Muscle layer of colon (tissue), 2 donors: ENCODE measurements at regions not wholly inside any gene's neighbourhood (a gene's known extent, or its start where the extent isn't known, plus 50 kb on each side); places are given as distances from the start of the nearest gene placed in this dataset.

Experiments used
- H3K27ac ChIP-seq: one replicate; pipeline ENCODE4 v1.7.0; 2013; ENCODE audit warnings: low read depth, mild to moderate bottlenecking, low read length, moderate library complexity
- H3K27me3 ChIP-seq, 2 donors: one replicate each; pipeline ENCODE4 v1.7.0; 2013; ENCODE audit warnings: low read length in 2 of 2, mild to moderate bottlenecking in 2 of 2; ENCODE audit not compliant: insufficient read depth in 2 of 2, control insufficient read depth in 1 of 2
- H3K36me3 ChIP-seq: one replicate; pipeline ENCODE4 v1.7.0; 2013; ENCODE audit warnings: mild to moderate bottlenecking, low read length; ENCODE audit not compliant: insufficient read depth
- H3K4me1 ChIP-seq: one replicate; pipeline ENCODE4 v1.7.0; 2013; ENCODE audit warnings: mild to moderate bottlenecking, low read length; ENCODE audit not compliant: insufficient read depth
- H3K4me3 ChIP-seq, 2 donors: one replicate each; pipeline ENCODE4 v1.7.0; 2013; ENCODE audit warnings: low read length in 2 of 2, low read depth in 1 of 2, mild to moderate bottlenecking in 1 of 2, moderate library complexity in 1 of 2
- H3K9ac ChIP-seq: one replicate; pipeline ENCODE4 v1.7.0; 2013; ENCODE audit warnings: low read length
- H3K9me3 ChIP-seq: one replicate; pipeline ENCODE4 v1.7.0; 2013; ENCODE audit warnings: mild to moderate bottlenecking, low read length
- donor health status: abdominal sarcoma.
- donor health status: Adenocarcinoma of cecum.

DNA sequence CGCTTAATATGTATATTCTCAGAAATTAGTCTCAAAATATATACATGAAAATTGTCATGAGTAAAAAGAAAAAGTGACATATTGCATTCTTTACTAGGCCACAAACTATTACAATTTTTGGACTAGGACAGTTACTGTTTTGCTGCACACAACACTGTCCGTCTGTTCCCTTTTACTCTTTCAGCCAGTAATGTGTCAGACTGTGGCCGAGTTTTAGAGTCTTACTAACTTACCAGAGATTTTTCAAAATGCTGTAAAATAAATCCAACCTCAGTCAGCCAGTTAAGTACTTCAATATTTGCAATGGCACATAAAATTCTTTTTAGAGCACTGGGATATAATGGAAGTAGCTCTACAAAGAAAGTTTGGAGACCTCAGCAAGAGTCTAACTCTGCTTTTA is 380.3 kb upstream of the IL12A start:
- no peaks in the 10 kb centered on the region for H3K4me1 ChIP-seq
- no peak overlapping the region for H3K27ac ChIP-seq
- no peaks in the 10 kb centered on the region for H3K36me3 ChIP-seq
- H3K4me3 ChIP-seq: no peak overlapping the region
- no peak overlapping the region for H3K9ac ChIP-seq
- no peaks in the 10 kb centered on the region for H3K27me3 ChIP-seq
- H3K9me3 ChIP-seq: no peaks in the 10 kb centered on the region

DNA sequence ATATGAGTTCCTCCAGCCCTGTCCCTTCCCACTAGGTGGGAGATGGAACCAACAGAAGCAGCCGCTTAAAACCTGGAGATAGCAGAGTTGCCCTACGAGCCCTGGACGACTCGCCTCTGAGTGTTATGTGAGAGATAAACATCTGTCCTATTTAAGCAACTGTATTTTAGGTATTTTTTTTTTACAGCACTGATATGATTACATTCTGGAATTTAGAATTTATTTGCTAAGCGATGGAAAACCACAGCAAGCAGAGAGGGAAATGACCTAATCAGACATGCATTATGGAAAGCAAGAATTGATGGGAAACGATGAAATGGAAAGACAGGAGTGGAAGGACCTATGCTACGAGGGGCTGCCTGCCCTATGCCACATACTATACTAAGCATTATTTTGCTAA is 379.0 kb upstream of the IL12A start:
- H3K27ac ChIP-seq: no peak overlapping the region
- no peak overlapping the region for H3K4me3 ChIP-seq
- no peaks in the 10 kb centered on the region for H3K9me3 ChIP-seq
- H3K27me3 ChIP-seq: no peaks in the 10 kb centered on the region
- no peak overlapping the region for H3K9ac ChIP-seq
- no peaks in the 10 kb centered on the region for H3K4me1 ChIP-seq
- no peaks in the 10 kb centered on the region for H3K36me3 ChIP-seq

DNA sequence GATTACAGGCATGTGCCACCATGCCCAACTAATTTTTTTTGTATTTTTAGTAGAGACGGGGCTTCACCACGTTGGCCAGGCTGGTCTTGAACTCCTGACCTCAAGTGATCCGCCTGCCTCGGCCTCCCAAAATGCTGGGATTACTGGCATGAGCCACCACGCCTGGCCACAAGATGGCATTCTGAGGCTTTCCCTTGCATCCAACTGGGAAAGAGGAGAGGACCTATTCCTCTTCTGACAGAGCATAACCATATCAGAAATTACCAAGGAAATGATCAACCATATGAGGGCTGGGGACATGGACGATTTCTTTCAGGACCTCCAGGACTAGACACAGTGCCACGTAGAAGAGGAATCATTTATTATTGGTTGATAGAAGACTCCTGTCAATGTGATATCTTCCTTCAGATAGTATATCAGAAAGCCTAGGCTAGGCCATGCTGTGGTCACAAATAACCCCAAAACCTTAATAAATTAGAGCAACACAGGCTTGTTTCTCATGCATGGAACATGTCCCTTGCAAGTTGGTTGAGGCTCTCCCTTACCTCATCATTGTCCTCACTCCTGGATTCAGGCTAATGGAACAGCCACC is 372.3 kb upstream of the IL12A start:
- no peak overlapping the region for H3K4me3 ChIP-seq
- H3K27ac ChIP-seq: no peak overlapping the region
- H3K4me1 ChIP-seq: peaks cover 11% of the 10 kb centered on the region
- no peaks in the 10 kb centered on the region for H3K36me3 ChIP-seq
- no peak overlapping the region for H3K9ac ChIP-seq
- no peaks in the 10 kb centered on the region for H3K9me3 ChIP-seq
- no peaks in the 10 kb centered on the region for H3K27me3 ChIP-seq

DNA sequence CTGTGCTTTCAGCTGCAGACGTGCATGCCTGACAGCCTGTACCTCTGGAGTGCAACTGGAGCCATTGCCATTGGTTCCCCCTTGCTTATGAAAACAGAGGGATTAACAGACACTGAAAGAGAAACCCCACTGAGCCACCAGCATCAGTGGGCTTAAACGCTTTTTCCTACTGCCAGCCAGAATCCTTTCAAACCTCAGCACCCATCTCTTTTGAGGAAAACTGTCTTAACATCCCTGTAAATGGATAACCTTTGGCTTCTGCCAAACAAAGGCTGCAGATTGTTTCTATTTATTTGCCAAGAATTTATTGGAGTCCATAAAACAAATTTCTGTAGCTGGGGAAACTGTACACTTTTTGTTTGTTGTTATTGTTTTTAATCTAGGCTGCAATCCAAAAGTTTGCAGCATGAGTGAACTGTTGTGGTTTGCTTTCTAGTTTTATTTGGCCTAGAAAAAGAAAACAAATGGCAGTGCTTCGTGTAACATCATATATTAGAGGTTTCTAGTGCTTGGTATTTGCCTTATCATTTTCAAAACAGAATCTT is 369.2 kb upstream of the IL12A start:
- no peak overlapping the region for H3K27ac ChIP-seq
- H3K4me1 ChIP-seq: peaks cover 17% of the 10 kb centered on the region
- H3K4me3 ChIP-seq: no peak overlapping the region
- H3K9me3 ChIP-seq: no peaks in the 10 kb centered on the region
- H3K9ac ChIP-seq: no peak overlapping the region
- H3K36me3 ChIP-seq: no peaks in the 10 kb centered on the region
- H3K27me3 ChIP-seq: no peaks in the 10 kb centered on the region

DNA sequence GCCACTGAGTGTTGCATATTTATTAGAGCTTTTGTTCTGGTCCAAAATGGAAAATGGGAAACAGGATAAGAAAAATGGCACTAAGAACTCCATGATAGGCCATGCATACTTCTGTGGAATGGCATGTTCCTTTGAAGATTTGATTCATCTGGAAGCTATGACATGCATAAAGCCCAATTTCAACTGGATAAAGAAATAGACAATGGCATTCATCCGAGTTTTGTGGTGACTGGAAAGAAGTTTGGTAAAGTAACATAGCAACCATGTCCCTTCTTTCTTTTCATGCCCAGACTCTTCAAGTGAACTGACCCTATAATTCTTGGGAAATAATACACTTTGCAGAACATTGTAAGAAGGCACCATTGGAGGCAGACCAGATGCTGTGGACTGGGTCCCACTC is 368.4 kb upstream of the IL12A start:
- H3K9ac ChIP-seq: no peak overlapping the region

DNA sequence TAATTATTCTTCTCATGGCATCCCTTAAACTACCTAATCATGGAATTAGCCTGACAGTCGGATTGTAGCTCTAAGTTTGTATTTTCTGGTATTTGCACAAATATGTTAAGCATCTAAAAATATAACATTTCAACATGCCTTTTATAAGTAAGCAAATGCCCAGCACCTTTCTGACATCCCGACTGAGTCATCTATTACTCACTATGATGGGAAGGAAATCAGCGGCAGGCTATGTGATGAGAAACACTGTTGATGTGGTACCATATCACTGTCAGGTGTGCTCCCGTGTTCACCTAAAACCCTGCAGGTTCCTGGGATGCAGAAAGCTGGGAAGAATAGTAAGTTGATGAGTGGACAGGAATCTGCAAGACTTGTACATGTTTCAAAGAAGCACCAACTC is 367.8 kb upstream of the IL12A start:
- H3K36me3 ChIP-seq: no peaks in the 10 kb centered on the region
- H3K9me3 ChIP-seq: no peaks in the 10 kb centered on the region
- H3K4me3 ChIP-seq: no peak overlapping the region
- no peak overlapping the region for H3K27ac ChIP-seq
- H3K4me1 ChIP-seq: peaks cover 17% of the 10 kb centered on the region
- no peak overlapping the region for H3K9ac ChIP-seq
- no peaks in the 10 kb centered on the region for H3K27me3 ChIP-seq

More for the DNA sequence above, 368.4 kb upstream of the IL12A start:
- H3K27me3 ChIP-seq: no peaks in the 10 kb centered on the region
- H3K36me3 ChIP-seq: no peaks in the 10 kb centered on the region
- no peak overlapping the region for H3K4me3 ChIP-seq
- H3K27ac ChIP-seq: no peak overlapping the region
- no peaks in the 10 kb centered on the region for H3K9me3 ChIP-seq
- peaks cover 17% of the 10 kb centered on the region for H3K4me1 ChIP-seq

DNA sequence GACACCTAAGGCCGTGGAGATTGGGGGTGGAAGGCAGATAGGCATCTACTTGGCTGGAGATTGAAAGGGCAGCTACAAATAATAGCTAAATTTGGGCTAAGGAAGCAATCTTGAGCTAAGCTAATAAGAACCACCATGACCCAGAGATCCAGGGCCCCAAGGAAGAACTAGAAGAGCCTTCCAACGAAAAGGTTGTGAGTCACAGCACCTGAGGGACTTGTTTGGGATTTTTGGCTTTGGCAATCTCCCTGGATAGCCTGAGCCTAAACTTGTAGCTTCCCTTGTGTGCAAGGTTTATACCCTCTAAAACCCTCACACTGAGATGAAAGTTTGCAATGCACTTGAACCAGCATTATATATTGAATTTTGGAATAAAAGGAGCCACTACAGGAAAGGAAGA is 364.0 kb upstream of the IL12A start:
- peaks cover 10% of the 10 kb centered on the region for H3K4me1 ChIP-seq
- no peak overlapping the region for H3K9ac ChIP-seq
- H3K27ac ChIP-seq: no peak overlapping the region
- H3K4me3 ChIP-seq: no peak overlapping the region
- H3K9me3 ChIP-seq: no peaks in the 10 kb centered on the region
- no peaks in the 10 kb centered on the region for H3K27me3 ChIP-seq
- no peaks in the 10 kb centered on the region for H3K36me3 ChIP-seq

DNA sequence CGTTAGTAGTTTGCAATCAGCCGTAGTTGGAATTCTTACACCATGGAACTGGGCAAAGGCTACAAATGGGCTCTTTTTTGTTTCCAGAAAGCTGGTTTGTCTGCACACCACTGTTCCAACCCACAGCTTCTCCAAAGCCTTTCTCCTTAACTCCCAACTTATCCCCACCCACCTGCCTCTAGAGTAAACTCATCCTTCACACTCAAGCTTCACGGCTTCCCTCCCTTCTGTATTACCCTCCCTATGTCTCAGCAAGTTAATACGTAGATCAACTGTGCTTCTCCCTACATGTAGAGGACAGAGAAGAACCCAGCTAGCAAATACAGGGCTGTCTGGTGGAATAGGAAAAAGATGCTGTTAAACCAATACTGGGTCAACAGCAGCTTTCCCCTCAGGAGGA is 363.0 kb upstream of the IL12A start:
- Histone ChIP-seq H3K4me3 (no peak overlapping the region), H3K27me3 (no peaks in the 10 kb centered on the region), H3K9me3 (no peaks in the 10 kb centered on the region), H3K27ac (no peak overlapping the region), H3K36me3 (no peaks in the 10 kb centered on the region), H3K9ac (no peak overlapping the region), H3K4me1 (peaks cover 10% of the 10 kb centered on the region)

DNA sequence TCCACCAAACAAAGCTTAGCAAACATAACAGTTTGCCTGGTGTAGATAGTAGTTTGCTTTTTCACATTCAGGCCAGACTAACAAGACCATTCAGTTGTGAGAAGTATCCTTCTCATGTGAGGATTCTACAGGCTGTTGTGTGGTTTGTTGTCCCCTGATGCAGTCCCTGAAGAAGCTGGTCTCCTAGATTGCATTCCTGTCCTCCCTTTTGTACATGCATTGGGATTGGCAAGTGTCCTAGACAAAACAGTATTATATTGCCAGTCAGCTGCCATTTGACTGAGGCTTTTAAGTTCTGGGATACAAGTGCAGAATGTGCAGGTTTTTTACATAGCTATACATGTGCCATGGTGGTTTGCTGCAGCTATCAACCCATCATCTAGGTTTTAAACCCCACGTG is 362.0 kb upstream of the IL12A start:
- peaks cover 6% of the 10 kb centered on the region for H3K4me1 ChIP-seq
- H3K9me3 ChIP-seq: no peaks in the 10 kb centered on the region
- H3K36me3 ChIP-seq: no peaks in the 10 kb centered on the region
- no peak overlapping the region for H3K4me3 ChIP-seq
- no peak overlapping the region for H3K27ac ChIP-seq
- no peaks in the 10 kb centered on the region for H3K27me3 ChIP-seq
- H3K9ac ChIP-seq: no peak overlapping the region

DNA sequence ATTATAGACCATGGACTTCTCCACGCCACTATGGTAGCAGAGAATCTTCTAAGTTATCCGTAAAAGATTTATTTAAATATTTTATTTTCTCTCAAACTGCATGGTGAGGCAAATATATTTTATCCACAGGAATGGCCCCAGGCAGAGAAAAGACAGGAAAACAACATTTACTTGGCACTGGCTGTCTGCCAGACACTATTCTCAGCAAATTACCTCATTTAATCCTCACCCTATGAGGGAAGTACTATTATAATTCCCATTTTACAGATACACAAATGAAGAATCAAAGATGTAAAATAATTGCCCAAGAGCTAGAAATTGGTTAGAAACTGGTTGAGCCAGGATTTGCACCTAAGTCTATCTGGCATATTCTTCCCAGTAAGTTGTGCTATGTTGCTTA is 361.4 kb upstream of the IL12A start:
- no peak overlapping the region for H3K4me3 ChIP-seq
- H3K27ac ChIP-seq: no peak overlapping the region
- no peaks in the 10 kb centered on the region for H3K9me3 ChIP-seq
- no peaks in the 10 kb centered on the region for H3K36me3 ChIP-seq
- H3K27me3 ChIP-seq: no peaks in the 10 kb centered on the region
- H3K9ac ChIP-seq: no peak overlapping the region
- H3K4me1 ChIP-seq: peaks cover under 1% of the 10 kb centered on the region

DNA sequence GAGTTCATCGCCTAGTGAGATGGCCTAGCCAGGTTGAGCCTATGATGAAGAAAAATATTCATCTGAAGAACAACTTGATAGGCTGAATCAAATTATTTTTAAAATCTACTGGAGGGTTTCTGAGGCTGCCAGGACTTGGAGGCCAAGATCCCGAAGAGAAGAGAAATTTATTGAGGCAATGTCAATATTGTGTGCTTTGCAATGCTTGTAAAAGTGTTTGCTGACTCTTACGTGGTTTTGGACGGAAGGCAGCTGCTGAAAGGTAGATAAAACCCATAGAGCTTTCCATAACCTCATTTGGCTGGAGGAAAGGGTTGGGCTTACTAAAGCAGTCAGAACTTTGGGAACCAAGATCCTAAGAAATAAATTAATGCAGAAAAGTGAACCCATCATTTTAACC is 361.0 kb upstream of the IL12A start:
- Histone ChIP-seq H3K9me3 (no peaks in the 10 kb centered on the region), H3K4me1 (no peaks in the 10 kb centered on the region), H3K4me3 (no peak overlapping the region), H3K36me3 (no peaks in the 10 kb centered on the region), H3K9ac (no peak overlapping the region), H3K27ac (no peak overlapping the region), H3K27me3 (no peaks in the 10 kb centered on the region)

DNA sequence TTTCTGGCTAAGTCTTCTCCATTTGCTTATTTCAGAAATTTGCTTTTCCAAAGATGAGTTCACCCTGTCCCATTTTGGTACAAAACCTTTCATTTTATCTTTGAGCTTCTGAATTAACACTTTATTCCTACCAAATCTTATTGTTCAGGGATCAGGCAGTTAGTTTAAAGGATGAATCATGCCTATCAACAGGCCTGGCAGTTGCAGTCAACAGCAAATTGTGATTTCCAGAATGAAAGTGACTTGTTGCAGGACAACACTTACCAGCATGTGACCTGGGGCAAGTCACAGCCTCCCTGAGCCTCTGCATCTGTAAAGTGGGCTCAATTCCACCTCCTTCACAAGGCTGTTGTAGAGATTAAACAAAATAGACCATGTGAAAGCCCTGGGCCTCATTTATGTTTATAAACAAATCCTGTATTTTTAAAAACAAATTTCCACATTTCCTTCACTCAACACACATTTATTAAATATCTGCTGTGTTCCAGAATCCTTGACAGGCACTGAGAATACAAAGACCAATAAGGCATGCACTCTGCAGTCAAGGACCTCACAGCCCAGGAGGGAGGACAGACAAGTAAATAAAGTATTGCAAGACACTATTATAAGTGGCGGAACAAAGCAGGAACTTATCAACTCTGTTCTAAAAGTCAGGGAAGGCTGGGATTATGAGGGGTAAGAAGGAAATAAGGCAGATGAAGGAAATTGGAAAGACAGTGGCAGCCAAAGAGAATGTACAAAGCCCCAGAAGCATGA is 359.1 kb upstream of the IL12A start:
- Histone ChIP-seq H3K27me3 (no peaks in the 10 kb centered on the region), H3K27ac (no peak overlapping the region), H3K9me3 (no peaks in the 10 kb centered on the region), H3K4me1 (no peaks in the 10 kb centered on the region), H3K4me3 (no peak overlapping the region), H3K36me3 (no peaks in the 10 kb centered on the region), H3K9ac (no peak overlapping the region)
